CD4-positive, alpha-beta T cell treated with Interleukin-6 for 4 hours (primary cell): ENCODE measurements at regions not wholly inside any gene's neighbourhood (a gene's known extent, or its start where the extent isn't known, plus 50 kb on each side); places are given as distances from the start of the nearest gene placed in this dataset.
"Not testable (repeated sequence)": the region's sequence is repeated elsewhere in the genome, so short reads cannot be mapped to it uniquely, and the experiment has no call there.

Source experiments
- DNase-seq: peaks from one replicate; pipeline ENCODE4 v3.0.0-alpha.2; 2020; ENCODE audit warnings: mixed read lengths

DNA sequence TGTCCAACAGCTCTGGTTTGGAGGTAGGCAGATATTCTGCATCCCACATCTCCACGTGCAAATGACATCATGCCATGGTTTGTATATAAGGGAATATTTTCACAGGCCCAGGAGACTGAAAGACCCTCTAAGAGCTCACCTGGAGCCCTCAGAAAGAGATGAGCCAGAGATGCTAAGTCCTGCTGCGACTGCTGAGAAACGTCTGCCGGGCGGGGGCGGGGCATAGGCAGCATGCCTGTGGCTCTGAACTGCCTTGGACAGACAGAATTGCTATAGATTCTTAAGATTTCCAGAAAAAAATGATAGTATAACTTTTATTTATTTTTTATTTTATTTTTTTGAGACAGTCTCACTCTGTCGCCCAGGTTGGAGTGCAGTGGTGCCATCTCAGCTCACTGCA, 64.2 kb upstream of the METTL9 start:
- not testable (repeated sequence) for DNase-seq

DNA sequence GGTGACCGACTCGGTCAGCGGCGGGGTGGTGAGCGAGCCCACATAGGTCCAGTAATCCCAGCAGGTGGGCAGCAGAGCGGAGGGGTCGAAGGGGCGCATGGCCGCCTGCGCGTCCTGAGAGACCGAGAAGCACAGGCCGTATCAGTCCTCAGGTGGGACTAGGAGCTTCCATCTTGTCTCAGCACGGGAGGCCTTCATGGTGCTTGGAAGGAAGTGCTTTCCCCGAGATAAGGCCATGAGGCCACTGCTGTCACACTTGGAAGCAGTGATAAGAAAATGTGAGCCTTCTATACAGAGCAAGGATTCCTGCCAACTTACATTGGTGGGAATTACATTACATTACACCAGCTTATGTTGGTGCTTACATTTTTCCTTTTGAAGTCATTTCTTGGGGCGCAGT, 62.6 kb upstream of the METTL9 start:
- DNase-seq = not testable (repeated sequence)

DNA sequence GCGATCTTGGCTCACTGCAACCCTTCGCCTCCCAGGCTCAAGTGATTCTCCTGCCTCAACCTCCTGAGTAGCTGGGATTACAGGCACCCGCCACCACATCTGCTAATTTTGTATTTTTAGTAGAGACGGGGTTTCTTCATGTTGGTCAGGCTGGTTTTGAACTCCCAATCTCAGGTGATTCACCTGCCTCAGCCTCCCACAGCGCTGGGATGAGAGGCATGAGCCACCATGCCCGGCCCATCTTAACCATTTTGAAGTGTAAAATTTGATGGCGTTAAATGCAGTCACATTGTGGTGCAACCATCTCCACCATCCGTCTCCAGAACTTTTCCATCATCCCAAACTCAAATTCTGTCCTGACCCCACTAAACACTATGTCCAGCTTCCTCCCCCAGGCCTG, 61.8 kb upstream of the METTL9 start:
- DNase-seq = not testable (repeated sequence)

DNA sequence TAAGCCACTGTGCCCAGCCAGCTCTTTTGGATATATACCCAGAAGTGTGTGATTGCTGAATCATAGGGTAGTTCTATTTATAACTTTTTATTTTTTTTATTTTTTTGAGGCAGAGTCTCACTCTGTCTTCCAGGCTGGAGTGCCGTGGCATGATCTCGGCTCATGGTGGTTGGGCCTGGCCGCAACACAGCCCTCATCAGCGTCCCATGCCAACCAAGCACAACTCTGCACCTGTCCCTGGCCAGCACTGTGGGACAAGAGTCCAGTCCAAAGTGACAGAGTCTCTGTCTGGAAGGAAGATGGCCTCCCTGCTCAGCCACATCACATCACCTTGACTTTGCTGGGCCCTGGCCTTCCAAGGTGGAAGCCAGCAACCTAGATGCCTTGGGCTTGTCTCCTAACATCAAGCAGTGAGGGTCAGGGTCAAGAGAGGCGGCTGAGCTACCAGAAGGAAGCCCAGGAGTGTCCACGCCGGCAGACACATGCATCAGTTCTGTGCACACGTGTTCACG, 60.2 kb upstream of the METTL9 start:
- not testable (repeated sequence) for DNase-seq

DNA sequence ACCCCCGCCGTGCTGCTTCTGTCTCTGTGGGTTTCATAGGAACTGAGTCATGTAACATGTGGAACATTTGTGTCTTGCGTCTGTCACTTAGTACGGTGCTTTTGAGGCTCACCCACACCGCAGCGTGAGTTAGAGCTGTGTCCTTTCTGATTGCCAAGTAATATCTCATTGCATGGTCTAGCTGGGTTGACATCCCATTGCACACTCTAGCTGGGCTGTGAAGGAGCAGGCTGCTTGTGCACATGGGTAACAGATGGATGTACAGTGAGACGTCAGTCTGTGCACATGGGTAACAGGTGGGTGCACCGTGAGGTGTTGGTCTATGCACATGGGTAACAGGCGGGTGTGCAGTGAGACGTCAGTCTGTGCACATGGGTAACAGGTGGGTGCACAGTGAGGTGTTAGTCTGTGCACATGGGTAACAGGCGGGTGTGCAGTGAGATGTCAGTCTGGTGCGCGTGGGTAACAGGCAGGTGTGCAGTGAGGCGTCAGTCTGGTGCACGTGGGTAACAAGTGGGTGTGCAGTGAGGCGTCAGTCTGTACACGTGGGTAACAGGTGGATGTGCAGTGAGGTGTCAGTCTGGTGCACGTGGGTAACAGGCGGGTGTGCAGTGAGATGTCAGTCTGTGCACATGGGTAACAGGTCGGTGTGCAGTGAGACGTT, 58.5 kb upstream of the METTL9 start:
- DNase-seq = not testable (repeated sequence)

DNA sequence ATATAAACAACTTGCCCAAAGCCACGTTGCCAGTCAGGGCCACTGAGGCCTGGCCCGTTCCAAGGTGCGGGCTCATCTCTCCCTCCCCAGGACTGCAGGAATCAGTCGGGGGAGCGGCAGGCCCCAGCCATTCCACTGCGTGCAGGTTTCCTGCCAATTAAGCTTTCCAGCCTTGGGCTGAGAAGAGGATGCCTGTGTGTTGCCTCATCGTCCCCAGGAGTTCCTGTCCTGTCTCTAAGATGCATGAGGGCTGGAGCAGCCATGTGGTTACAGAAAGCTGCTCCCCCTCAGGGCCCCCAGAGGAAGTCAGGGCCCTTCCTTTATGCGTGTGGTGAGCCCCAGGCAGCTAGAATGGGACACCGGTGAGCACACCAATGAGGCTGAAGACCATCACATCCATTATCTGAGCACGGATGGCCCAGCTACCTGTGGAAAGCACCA, 57.7 kb upstream of the METTL9 start:
- DNase-seq = not testable (repeated sequence)

DNA sequence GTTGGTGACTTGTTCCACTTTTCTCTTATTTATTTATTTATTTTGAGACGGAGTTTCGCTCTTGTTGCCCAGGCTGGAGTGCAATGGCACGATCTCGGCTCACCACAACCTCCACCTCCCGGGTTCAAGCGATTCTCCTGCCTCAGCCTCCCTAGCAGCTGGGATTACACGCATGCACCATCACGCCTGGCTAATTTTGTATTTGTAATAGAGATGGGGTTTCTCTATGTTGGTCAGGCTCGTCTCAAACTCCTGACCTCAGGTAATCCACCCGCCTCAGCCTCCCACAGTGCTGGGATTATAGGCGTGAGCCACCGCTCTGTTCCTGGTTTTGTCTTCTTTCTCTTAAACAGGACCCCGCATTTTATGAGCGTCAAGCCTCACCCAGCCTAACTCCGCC, 57.3 kb upstream of the METTL9 start:
- not testable (repeated sequence) for DNase-seq

DNA sequence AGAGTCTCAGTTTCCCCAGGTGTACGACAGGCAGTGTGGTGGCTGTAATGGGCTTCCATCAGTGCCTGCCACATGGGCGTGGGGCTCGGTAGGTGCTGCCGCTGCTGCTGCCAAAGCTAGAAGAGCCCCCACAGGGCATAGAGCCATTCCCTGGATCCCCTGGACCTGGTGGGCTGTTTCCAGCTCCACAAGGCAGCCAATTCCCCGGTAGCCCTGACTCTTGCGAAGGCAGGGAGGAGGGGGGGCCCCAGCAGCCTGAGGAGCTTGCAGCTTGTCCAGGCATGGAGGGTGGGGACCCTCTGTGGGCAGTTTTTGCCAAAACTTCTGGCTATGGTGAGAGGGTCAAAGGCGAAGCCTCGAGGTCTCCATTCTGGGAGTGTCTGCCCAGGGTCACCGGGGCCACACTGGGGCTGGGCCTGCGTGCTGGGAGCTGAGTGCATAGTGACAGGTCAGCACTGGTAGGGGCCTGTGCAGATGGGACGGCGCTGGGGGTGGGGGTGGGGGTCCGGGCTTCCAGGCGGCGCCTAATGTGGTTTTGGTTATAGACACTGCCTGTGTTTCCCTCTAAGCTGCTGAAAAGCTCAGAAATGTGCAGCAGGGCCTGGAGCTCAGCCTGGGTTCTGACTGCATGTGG, 56.8 kb upstream of the METTL9 start:
- DNase-seq = not testable (repeated sequence)

DNA sequence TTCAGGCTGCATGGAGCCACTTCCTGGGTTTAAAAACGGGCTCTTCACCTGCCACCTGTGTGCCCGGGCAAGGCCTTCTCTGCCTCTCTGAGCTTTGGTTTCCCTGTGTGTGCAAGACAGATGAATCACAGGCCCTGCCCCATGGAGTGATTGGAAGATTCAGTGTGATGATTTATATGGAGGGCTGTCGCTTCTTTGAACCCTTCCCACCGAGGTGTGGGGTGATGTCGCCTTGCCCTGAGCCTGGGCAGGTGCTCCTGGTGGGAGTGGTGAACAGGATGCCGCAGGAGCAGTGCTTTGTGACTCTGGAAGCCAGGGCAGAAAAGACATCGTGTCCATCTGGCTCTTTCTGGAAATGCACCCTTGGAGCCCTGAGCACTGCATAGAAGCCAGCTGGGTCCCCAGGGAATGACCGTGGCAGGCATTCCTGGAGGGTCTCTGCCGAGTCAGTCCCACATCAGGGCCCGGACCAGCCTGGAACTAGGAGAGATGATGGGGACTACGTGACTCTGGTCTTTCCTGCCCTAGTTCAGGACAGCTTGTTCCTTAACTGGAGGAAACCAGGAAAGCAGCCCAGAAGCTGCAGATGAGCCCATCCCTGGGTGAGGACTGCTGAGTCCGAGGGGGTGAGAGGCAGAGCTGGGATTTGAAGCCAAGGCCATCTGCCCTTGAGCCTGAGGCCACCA, 56.1 kb upstream of the METTL9 start:
- DNase-seq = not testable (repeated sequence)

DNA sequence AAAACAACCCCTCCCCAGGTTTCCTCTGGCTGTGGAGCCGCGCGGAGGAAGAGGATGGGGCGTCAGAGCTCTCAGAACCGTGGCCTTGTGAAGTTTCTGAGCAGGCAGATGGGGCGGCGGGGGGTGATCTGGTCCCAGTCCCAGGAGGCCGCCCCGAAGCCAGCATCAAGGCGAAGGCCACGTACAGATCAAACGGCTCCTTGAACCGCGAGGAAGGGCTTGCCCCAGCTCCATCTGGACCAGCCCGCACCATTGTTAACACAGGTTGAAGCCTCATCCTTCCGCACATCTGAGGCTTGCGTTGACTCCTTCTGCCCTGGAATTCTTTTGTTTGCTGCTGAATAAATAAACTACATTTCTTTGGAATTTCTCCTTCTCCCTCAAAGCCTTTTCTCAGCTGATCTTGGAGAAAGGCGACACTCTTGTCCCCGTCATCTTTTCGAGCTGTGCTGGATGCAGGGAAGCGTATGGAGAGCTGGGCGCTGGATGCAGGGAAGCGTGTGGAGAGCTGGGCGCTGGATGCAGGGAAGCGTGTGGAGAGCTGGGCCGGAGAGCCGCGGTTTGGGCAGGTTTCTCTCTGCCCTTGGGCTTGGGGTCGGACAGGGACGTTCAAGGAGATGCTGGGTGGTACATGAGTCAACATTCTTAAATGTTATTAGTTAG, 53.6 kb upstream of the METTL9 start:
- not testable (repeated sequence) for DNase-seq

DNA sequence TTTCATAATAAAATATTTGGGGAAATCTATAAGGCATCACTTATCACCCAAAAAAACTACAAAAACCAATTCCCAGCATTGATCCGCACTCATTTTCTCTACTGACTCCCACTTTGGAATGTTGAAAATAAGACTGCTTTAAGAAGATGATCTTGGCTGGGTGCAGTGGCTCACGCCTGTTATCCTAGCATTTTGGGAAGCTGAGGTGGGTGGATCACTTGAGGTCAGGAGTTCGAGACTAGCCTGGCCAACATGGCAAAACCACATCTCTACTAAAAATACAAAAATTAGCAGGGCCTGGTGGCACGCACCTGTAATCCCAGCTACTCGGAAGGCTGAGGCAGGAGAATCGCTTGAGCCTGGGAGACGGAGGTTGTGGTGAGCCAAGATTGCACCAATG, 50.0 kb upstream of the METTL9 start:
- DNase-seq = not testable (repeated sequence)
